HEK293 (cell line): ENCODE measurements at regions not wholly inside any gene's neighbourhood (a gene's known extent, or its start where the extent isn't known, plus 50 kb on each side); places are given as distances from the start of the nearest gene placed in this dataset.

Experiments used
- CTCF ChIA-PET: fragments of 350-600 bp; formaldehyde crosslinking; extraction: SDS; loops from one replicate; lab custom pipeline; 2021; ENCODE audit warnings: antibody characterized with exemption; lab: Yijun Ruan, JAX
- POLR2A ChIA-PET: fragments of 300-600 bp; formaldehyde crosslinking; extraction: SDS; loops from one replicate; lab custom pipeline; 2020; ENCODE audit warnings: antibody characterized with exemption, inconsistent platforms; lab: Yijun Ruan, JAX
- H3K27ac ChIP-seq: fragments of 200-500 bp; sonication (Bioruptor generic); 2 replicates; pipeline ENCODE4 v1.5.1; 2014; ENCODE audit warnings: low read depth, low read length, control low read depth, inconsistent platforms; ENCODE audit errors: extremely low read depth
- H3K36me3 ChIP-seq, 2 experiments: fragments of 200-500 bp in 1 of 2; sonication (Bioruptor generic) in 1 of 2; 1 replicate in 1 of 2; 2 replicates in 1 of 2; pipeline ENCODE4 v1.5.1; 2014 to 2017; ENCODE audit warnings: inconsistent platforms in 2 of 2, low read length in 2 of 2; ENCODE audit not compliant: control insufficient read depth in 2 of 2, insufficient read depth in 1 of 2
- H3K4me1 ChIP-seq: fragments of 200-500 bp; sonication (Bioruptor generic); 2 replicates; pipeline ENCODE4 v1.5.1; 2014; ENCODE audit warnings: mild to moderate bottlenecking, low read length, inconsistent platforms; ENCODE audit not compliant: control insufficient read depth, insufficient read depth
- H3K4me3 ChIP-seq: 2 replicates; pipeline ENCODE4 v1.5.1; 2011; ENCODE audit warnings: low read depth, mild to moderate bottlenecking, control low read depth, low read length, moderate library complexity
- H3K9me3 ChIP-seq: fragments of 200-500 bp; sonication (Bioruptor generic); 2 replicates; pipeline ENCODE4 v1.5.1; 2014; ENCODE audit warnings: low read depth, low read length, inconsistent platforms; ENCODE audit not compliant: control insufficient read depth, insufficient read depth
- BCL11B ChIP-seq: fragments of 450-650 bp; formaldehyde crosslinking; IDR thresholded peaks from 2 replicates; pipeline ENCODE4 v1.5.1; 2016; ENCODE audit warnings: low read depth, missing biosample characterization, missing genetic modification characterization
- EGR2 ChIP-seq: fragments of 450-650 bp; formaldehyde crosslinking; IDR thresholded peaks from 2 replicates; pipeline ENCODE4 v1.5.1; 2016; ENCODE audit warnings: low read depth, missing biosample characterization, missing genetic modification characterization
- OSR2 ChIP-seq: fragments of 450-650 bp; formaldehyde crosslinking; IDR thresholded peaks from 2 replicates; pipeline ENCODE4 v1.5.1; 2016; ENCODE audit warnings: missing biosample characterization, missing genetic modification characterization
- PBX3 ChIP-seq: sonication (generic); formaldehyde crosslinking; IDR thresholded peaks from 2 replicates; pipeline ENCODE4 v1.8.1; 2022; ENCODE audit warnings: mild to moderate bottlenecking, moderate library complexity, missing genetic modification reagents
- PRDM10 ChIP-seq: fragments of 450-650 bp; formaldehyde crosslinking; IDR thresholded peaks from 2 replicates; pipeline ENCODE4 v1.5.1; 2016; ENCODE audit warnings: missing biosample characterization, missing genetic modification characterization
- RBAK ChIP-seq: fragments of 450-650 bp; formaldehyde crosslinking; IDR thresholded peaks from 2 replicates; pipeline ENCODE4 v1.5.1; 2016; ENCODE audit warnings: missing biosample characterization, missing genetic modification characterization
- TCF7L2 ChIP-seq: IDR thresholded peaks from 2 replicates; pipeline ENCODE4 v1.6.1; 2011; ENCODE audit warnings: low read depth, mild to moderate bottlenecking, inconsistent platforms, low read length, moderate library complexity, borderline replicate concordance
- ZBTB17 ChIP-seq: fragments of 450-650 bp; formaldehyde crosslinking; IDR thresholded peaks from 2 replicates; pipeline ENCODE4 v1.5.1; 2016; ENCODE audit warnings: missing biosample characterization, missing genetic modification characterization
- ZNF146 ChIP-seq: fragments of 450-650 bp; formaldehyde crosslinking; IDR thresholded peaks from 2 replicates; pipeline ENCODE4 v1.5.1; 2016; ENCODE audit warnings: missing biosample characterization, missing genetic modification characterization
- ZNF211 ChIP-seq: fragments of 450-650 bp; formaldehyde crosslinking; IDR thresholded peaks from 2 replicates; pipeline ENCODE4 v1.5.1; 2016; ENCODE audit warnings: low read depth, missing biosample characterization, missing genetic modification characterization
- ZNF280D ChIP-seq: fragments of 450-650 bp; formaldehyde crosslinking; IDR thresholded peaks from 2 replicates; pipeline ENCODE4 v1.5.1; 2016; ENCODE audit warnings: missing biosample characterization, missing genetic modification characterization
- ZNF561 ChIP-seq: fragments of 450-650 bp; IDR thresholded peaks from 2 replicates; pipeline ENCODE4 v1.5.1; 2018; ENCODE audit warnings: missing biosample characterization, missing genetic modification characterization, borderline replicate concordance
- ZNF580 ChIP-seq: fragments of 450-650 bp; formaldehyde crosslinking; IDR thresholded peaks from 2 replicates; pipeline ENCODE4 v1.5.1; 2016; ENCODE audit warnings: missing biosample characterization, missing genetic modification characterization
- ZNF610 ChIP-seq: fragments of 450-650 bp; formaldehyde crosslinking; IDR thresholded peaks from 2 replicates; pipeline ENCODE4 v1.5.1; 2016; ENCODE audit warnings: missing biosample characterization, missing genetic modification characterization, borderline replicate concordance
- ZNF670 ChIP-seq: fragments of 450-650 bp; formaldehyde crosslinking; IDR thresholded peaks from 2 replicates; pipeline ENCODE4 v1.5.1; 2016; ENCODE audit warnings: missing biosample characterization, missing genetic modification characterization, low read depth
- ZNF776 ChIP-seq: fragments of 450-650 bp; formaldehyde crosslinking; IDR thresholded peaks from 2 replicates; pipeline ENCODE4 v1.5.0; 2017; ENCODE audit warnings: missing biosample characterization, missing genetic modification characterization, borderline replicate concordance
- ZNF777 ChIP-seq: fragments of 450-650 bp; formaldehyde crosslinking; IDR thresholded peaks from 2 replicates; pipeline ENCODE4 v1.5.1; 2017; ENCODE audit warnings: missing biosample characterization, missing genetic modification characterization, borderline replicate concordance
- ZNF785 ChIP-seq: fragments of 450-650 bp; formaldehyde crosslinking; IDR thresholded peaks from 2 replicates; pipeline ENCODE4 v1.5.1; 2016; ENCODE audit warnings: missing biosample characterization, missing genetic modification characterization
- ZSCAN23 ChIP-seq: fragments of 450-650 bp; formaldehyde crosslinking; IDR thresholded peaks from 2 replicates; pipeline ENCODE4 v1.5.1; 2016; ENCODE audit warnings: missing biosample characterization, missing genetic modification characterization
- ZSCAN4 ChIP-seq: fragments of 450-650 bp; formaldehyde crosslinking; IDR thresholded peaks from 2 replicates; pipeline ENCODE4 v1.5.1; 2017; ENCODE audit warnings: missing biosample characterization, missing genetic modification characterization

- TF ChIP-seq ZNF785 (tag by site-specific recombination) (no peak), ZNF777 (tag by site-specific recombination) (no peak), ZNF610 (tag by site-specific recombination) (no peak)
Measured at GRCh38 chr1:79988401-79988800, 981.9 kb upstream of the ADGRL4 start (continued).

- H3K4me3 ChIP-seq = no peak overlapping the region
- H3K4me1 ChIP-seq = no peaks in the 10 kb centered on the region
- TF ChIP-seq OSR2 (tag by site-specific recombination) (no peak), EGR2 (tag by site-specific recombination) (no peak), PRDM10 (tag by site-specific recombination) (no peak), ZSCAN4 (tag by site-specific recombination) (no peak), ZNF211 (tag by site-specific recombination) (no peak), ZNF776 (tag by site-specific recombination) (no peak), BCL11B (no peak), ZNF561 (tag by site-specific recombination) (no peak), PBX3 (CRISPR knock-in tag) (no peak), ZNF280D (tag by site-specific recombination) (no peak), ZNF146 (tag by site-specific recombination) (no peak), TCF7L2 (no peak), ZNF670 (no peak), ZBTB17 (no peak), RBAK (tag by site-specific recombination) (no peak), ZSCAN23 (no peak), ZNF580 (tag by site-specific recombination) (no peak)
- H3K36me3 ChIP-seq = no peaks in the 10 kb centered on the region
- ChIA-PET CTCF (no interaction called here), POLR2A (no interaction called here)
- no peaks in the 10 kb centered on the region for H3K9me3 ChIP-seq
- no peak overlapping the region for H3K27ac ChIP-seq
Measured at GRCh38 chr1:79982211-79982610, 975.7 kb upstream of the ADGRL4 start.
